ENCODE measurements at regions not wholly inside any gene's neighbourhood (a gene's known extent, or its start where the extent isn't known, plus 50 kb on each side); places are given as distances from the start of the nearest gene placed in this dataset.

DNA sequence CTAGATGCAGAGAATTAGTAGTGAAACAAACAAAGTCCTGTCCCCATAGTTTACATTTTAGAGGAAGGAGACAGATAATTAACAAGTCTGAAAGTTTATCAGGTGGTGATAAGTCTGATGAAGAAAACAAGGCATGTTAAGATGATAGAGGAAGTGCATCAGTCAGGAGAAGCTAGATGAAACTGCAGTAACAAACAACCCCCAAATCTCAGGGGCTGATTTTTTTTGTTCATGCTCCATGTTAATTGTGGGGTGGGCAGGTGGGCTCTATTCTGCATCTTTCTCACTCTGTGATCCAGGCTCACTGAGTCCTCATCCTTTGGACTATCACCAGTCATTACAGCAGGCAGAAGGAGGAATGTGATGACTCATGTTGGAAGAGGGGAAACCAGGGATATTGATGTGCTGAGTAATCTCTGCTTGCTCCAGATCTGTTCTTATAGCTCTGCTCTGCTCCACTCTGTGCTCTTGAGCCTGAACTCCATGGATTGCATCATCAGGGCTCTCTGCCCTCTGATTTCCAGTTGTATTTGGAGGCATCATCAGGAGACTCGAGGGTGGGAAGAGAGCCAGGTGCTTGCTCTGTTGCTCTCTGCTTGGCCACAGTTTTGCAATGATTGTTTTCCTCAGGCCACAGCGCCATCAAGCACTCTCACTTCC lies 166.9 kb downstream of the IER5 start:
- TF ChIP-seq ZBTB21 (tag by site-specific recombination; IDR thresholded peaks at IDR 0.05) = peak; percentile 39; the same call in 1 of the 2 replicates
- peak; percentile 94 for TF ChIP-seq RBAK (tag by site-specific recombination; IDR thresholded peaks at IDR 0.05)
- no peak for TF ChIP-seq ZNF416 (tag by site-specific recombination; IDR thresholded peaks at IDR 0.05)
- TF ChIP-seq ZNF302 (tag by site-specific recombination; IDR thresholded peaks at IDR 0.05; ENCODE audit: low read depth) = no peak
- peak; percentile 69 for TF ChIP-seq ZBTB17 (tag by site-specific recombination; IDR thresholded peaks at IDR 0.05)
- 0 out of 2 replicates have a peak, but pooled peaks have one; percentile 34 for TF ChIP-seq ZNF692 (tag by site-specific recombination; IDR thresholded peaks at IDR 0.05)
- TF ChIP-seq ZNF112 (tag by site-specific recombination; IDR thresholded peaks at IDR 0.05) = no peak
- TF ChIP-seq ZNF660 (tag by site-specific recombination; IDR thresholded peaks at IDR 0.05) = peak; percentile 83
- no peak for TF ChIP-seq EGR2 (tag by site-specific recombination; IDR thresholded peaks at IDR 0.05; ENCODE audit: low read depth)
- Histone ChIP-seq H3K4me3 (ENCODE audit: low read depth, low read length) (no peak overlapping the region), H3K9me3 (ENCODE audit: control insufficient read depth, insufficient read depth, low read depth, low read length) (no peaks in the 10 kb centered on the region), H3K27ac (ENCODE audit: extremely low read depth, low read depth, low read length) (no peak overlapping the region), H3K36me3 (ENCODE audit: control insufficient read depth in 2 of 2, insufficient read depth in 1 of 2, low read length in 2 of 2) (no peaks in the 10 kb centered on the region), H3K4me1 (ENCODE audit: control insufficient read depth, insufficient read depth, low read length) (no peaks in the 10 kb centered on the region)
- POLR2A ChIA-PET = no interaction called here
- CTCF ChIA-PET = no interaction called here

- POLR2A ChIA-PET = no interaction called here
Measured at GRCh38 chr1:181257117-181257516, 168.6 kb downstream of the IER5 start.

GRCh38 chr1:181259026-181259745 lies 170.7 kb downstream of the IER5 start:
- CTCF ChIA-PET = no interaction called here
- H3K27ac ChIP-seq (ENCODE audit: extremely low read depth, low read depth, low read length) = no peak overlapping the region
- no peaks in the 10 kb centered on the region for H3K9me3 ChIP-seq (ENCODE audit: control insufficient read depth, insufficient read depth, low read depth, low read length)
- H3K4me1 ChIP-seq (ENCODE audit: control insufficient read depth, insufficient read depth, low read length) = no peaks in the 10 kb centered on the region
- H3K4me3 ChIP-seq (ENCODE audit: low read depth, low read length) = no peak overlapping the region
- POLR2A ChIA-PET = no interaction called here
- no peaks in the 10 kb centered on the region for H3K36me3 ChIP-seq (ENCODE audit: control insufficient read depth in 2 of 2, insufficient read depth in 1 of 2, low read length in 2 of 2)
- TF ChIP-seq ZNF18 (tag by site-specific recombination; IDR thresholded peaks at IDR 0.05) (no peak), ZNF211 (tag by site-specific recombination; IDR thresholded peaks at IDR 0.05; ENCODE audit: low read depth) (no peak), KLF17 (tag by site-specific recombination; IDR thresholded peaks at IDR 0.05) (no peak), ZNF768 (tag by site-specific recombination; IDR thresholded peaks at IDR 0.05) (no peak), ZNF561 (tag by site-specific recombination; IDR thresholded peaks at IDR 0.05; ENCODE audit: borderline replicate concordance) (no peak), ZNF585B (tag by site-specific recombination; IDR thresholded peaks at IDR 0.05) (no peak), ZNF138 (tag by site-specific recombination; IDR thresholded peaks at IDR 0.05; ENCODE audit: borderline replicate concordance) (no peak), ZNF654 (tag by site-specific recombination; IDR thresholded peaks at IDR 0.05; ENCODE audit: low read depth) (no peak)
- TF ChIP-seq, protein P1, sequence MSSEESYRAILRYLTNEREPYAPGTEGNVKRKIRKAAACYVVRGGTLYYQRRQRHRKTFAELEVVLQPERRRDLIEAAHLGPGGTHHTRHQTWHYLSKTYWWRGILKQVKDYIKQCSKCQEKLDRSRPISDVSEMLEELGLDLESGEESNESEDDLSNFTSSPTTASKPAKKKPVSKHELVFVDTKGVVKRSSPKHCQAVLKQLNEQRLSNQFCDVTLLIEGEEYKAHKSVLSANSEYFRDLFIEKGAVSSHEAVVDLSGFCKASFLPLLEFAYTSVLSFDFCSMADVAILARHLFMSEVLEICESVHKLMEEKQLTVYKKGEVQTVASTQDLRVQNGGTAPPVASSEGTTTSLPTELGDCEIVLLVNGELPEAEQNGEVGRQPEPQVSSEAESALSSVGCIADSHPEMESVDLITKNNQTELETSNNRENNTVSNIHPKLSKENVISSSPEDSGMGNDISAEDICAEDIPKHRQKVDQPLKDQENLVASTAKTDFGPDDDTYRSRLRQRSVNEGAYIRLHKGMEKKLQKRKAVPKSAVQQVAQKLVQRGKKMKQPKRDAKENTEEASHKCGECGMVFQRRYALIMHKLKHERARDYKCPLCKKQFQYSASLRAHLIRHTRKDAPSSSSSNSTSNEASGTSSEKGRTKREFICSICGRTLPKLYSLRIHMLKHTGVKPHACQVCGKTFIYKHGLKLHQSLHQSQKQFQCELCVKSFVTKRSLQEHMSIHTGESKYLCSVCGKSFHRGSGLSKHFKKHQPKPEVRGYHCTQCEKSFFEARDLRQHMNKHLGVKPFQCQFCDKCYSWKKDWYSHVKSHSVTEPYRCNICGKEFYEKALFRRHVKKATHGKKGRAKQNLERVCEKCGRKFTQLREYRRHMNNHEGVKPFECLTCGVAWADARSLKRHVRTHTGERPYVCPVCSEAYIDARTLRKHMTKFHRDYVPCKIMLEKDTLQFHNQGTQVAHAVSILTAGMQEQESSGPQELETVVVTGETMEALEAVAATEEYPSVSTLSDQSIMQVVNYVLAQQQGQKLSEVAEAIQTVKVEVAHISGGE (tag by site-specific recombination; conservative IDR thresholded peaks at IDR 0.05; ENCODE audit: low read depth) = no peak

More at GRCh38 chr1:181257117-181257516, 168.6 kb downstream of the IER5 start:
- Histone ChIP-seq H3K9me3 (ENCODE audit: control insufficient read depth, insufficient read depth, low read depth, low read length) (no peaks in the 10 kb centered on the region), H3K36me3 (ENCODE audit: control insufficient read depth in 2 of 2, insufficient read depth in 1 of 2, low read length in 2 of 2) (no peaks in the 10 kb centered on the region), H3K4me3 (ENCODE audit: low read depth, low read length) (no peak overlapping the region), H3K27ac (ENCODE audit: extremely low read depth, low read depth, low read length) (no peak overlapping the region), H3K4me1 (ENCODE audit: control insufficient read depth, insufficient read depth, low read length) (no peaks in the 10 kb centered on the region)
- CTCF ChIA-PET = interaction anchor here (0.7 kb wide), 1 partner anchor 26 kb away, joined by 3 read pairs; no protein-coding TSS in a partner anchor
- TF ChIP-seq, protein P2, sequence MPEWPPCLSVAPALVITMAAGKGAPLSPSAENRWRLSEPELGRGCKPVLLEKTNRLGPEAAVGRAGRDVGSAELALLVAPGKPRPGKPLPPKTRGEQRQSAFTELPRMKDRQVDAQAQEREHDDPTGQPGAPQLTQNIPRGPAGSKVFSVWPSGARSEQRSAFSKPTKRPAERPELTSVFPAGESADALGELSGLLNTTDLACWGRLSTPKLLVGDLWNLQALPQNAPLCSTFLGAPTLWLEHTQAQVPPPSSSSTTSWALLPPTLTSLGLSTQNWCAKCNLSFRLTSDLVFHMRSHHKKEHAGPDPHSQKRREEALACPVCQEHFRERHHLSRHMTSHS (tag by site-specific recombination; IDR thresholded peaks at IDR 0.05) = no peak
